ENCODE measurements at regions not wholly inside any gene's neighbourhood (a gene's known extent, or its start where the extent isn't known, plus 50 kb on each side); places are given as distances from the start of the nearest gene placed in this dataset.

GRCh38 chr15:19973718-19974117 is 567.9 kb downstream of the GOLGA6L6 start:
- TF ChIP-seq, protein P1, sequence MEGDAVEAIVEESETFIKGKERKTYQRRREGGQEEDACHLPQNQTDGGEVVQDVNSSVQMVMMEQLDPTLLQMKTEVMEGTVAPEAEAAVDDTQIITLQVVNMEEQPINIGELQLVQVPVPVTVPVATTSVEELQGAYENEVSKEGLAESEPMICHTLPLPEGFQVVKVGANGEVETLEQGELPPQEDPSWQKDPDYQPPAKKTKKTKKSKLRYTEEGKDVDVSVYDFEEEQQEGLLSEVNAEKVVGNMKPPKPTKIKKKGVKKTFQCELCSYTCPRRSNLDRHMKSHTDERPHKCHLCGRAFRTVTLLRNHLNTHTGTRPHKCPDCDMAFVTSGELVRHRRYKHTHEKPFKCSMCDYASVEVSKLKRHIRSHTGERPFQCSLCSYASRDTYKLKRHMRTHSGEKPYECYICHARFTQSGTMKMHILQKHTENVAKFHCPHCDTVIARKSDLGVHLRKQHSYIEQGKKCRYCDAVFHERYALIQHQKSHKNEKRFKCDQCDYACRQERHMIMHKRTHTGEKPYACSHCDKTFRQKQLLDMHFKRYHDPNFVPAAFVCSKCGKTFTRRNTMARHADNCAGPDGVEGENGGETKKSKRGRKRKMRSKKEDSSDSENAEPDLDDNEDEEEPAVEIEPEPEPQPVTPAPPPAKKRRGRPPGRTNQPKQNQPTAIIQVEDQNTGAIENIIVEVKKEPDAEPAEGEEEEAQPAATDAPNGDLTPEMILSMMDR (IDR thresholded peaks at IDR 0.05; ENCODE audit: low read length): peak; percentile 73
- no peak for TF ChIP-seq EZH2 (IDR thresholded peaks at IDR 0.05; ENCODE audit: borderline replicate concordance, low read length)
